HEK293T (cell line): ENCODE measurements at regions not wholly inside any gene's neighbourhood (a gene's known extent, or its start where the extent isn't known, plus 50 kb on each side); places are given as distances from the start of the nearest gene placed in this dataset.

Source experiments
- FOXK2 ChIP-seq: fragments of 450-650 bp; IDR thresholded peaks from 2 replicates; pipeline ENCODE4 v1.6.1; 2016; ENCODE audit warnings: mild to moderate bottlenecking
- FOXM1 ChIP-seq: fragments of 450-650 bp; IDR thresholded peaks from 2 replicates; pipeline ENCODE4 v1.6.1; 2017; ENCODE audit warnings: mild to moderate bottlenecking, borderline replicate concordance
- SP1 ChIP-seq: fragments of 450-650 bp; IDR thresholded peaks from 2 replicates; pipeline ENCODE4 v1.6.1; 2017
- SUZ12 ChIP-seq: fragments of 450-650 bp; IDR thresholded peaks from 2 replicates; pipeline ENCODE4 v1.6.1; 2016; ENCODE audit warnings: mild to moderate bottlenecking

DNA sequence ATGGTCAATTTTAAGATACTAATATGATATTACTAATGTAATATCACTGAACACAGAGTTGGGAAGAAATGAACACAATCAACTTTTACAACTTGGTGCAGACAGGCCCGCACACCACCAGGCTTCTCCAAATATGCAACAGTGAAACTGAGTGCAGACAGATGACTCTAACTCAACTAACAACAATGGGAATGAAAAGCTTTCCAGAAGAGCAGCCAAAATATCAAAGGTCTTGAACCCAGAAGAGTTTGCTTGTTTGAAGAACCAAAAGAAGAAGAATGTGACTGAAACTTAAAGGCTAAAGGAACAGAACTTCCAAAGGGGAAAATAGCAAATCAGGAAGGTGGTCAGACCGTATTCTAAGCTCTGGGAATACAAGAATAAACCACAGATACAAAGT lies 89.8 kb upstream of the COL11A1 start:
- no peak for TF ChIP-seq SUZ12
- TF ChIP-seq FOXK2, result no peak
- TF ChIP-seq FOXM1, result no peak
- no peak for TF ChIP-seq SP1
